Fibroblast of skin of left biceps (primary cell): ENCODE measurements at regions not wholly inside any gene's neighbourhood (a gene's known extent, or its start where the extent isn't known, plus 50 kb on each side); places are given as distances from the start of the nearest gene placed in this dataset.
"Not testable (repeated sequence)": the region's sequence is repeated elsewhere in the genome, so short reads cannot be mapped to it uniquely, and the experiment has no call there.

Experiments used
- DNase-seq, 2 experiments: peaks; one replicate each; pipeline ENCODE4 v3.0.0-alpha.2; 2013; ENCODE audit warnings: low read depth in 2 of 2

DNA sequence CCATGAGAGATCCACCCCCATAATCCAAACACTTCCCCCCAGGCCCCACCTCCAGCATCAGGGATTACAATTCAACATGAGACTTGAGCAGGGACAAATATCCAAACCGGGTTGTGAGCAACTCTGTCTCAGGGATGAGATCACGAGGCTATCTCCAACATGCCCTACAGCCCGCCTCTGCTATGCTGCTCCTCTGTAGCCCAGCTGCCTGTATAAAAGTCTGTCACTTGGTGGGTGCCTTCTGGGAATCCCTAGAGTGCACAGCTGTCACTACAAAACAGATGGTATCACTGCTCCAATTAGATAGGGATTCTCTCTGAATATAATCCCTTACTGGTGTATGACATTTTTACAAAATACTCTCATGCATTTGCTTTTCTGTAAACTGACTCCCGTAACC is 114.9 kb upstream of the NANOS1 start:
- no peak for DNase-seq

DNA sequence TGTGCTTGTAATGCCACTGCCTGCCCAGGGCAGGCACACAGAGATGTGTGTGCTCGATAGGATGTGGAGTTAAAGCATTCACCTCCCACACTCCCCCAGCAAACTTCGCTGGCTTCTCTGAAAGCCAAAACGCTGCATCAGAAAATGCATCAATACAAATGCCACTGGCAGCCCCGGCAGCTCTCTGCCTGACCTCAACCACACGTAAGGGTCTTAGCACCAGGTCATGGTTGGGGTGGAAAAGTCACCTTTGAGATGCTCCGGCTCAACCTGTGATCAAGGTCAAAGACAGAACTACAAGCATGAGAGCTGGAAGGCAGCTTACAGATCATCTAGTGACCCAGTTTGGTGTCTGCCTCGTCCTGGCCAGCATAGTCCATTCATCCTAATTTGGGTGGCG is 114.4 kb upstream of the NANOS1 start:
- DNase-seq, result no peak

DNA sequence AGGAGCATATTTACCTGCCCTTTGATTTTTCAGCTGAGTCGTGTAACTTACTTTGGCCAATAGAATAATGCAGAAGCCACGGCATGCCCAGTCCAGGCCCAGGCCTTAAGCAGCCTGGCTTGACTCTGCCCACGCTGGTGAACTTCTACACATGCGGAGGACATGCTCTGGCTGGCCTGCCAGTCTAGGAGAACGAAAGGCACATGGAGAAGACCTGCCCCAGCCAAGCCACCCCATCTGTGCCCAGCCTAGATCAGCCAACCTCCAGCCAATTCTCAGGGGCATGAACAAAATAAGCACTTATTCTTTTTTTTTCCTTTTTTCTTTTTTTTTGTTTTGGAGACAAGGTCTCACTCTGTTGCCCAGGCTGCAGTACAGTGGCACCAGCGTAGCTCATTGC is 112.7 kb upstream of the NANOS1 start:
- DNase-seq, result no peak

DNA sequence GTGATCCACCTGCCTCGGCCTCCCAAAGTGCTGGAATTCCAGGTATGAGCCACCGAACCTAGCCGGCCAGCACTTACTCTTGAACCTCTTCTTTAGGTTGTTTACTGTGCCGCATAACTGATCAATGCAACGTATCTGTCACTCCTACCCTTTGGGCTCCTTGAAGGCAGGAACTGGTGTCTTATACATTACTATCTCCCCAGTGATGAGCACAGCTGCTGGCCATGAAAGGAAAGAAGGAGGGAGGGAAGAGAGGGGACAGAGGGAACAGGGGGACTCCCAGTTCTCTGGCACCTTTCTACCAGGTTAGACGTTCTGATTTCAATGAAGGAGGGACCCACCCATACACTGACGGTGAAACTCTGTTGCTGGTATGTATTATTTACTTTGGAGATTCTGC is 111.8 kb upstream of the NANOS1 start:
- no peak for DNase-seq

DNA sequence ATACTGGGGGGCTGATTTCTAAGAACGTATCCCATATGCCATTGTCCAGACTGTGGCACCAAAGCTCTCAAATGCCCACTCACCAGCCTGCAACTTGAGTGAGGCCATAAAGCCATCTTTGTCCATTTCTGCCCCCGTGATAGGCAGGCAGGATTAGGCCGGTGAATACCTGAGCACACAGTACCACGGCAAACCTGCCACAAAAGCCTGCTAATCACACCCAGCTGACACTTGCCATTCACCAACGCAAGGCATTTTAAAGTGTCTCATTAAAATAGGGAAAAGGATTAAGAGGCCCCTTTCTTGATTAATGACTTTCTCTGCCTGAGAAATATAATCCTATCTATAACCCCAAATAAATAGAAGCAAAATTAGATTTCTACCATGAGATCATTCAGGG is 111.4 kb upstream of the NANOS1 start:
- no peak for DNase-seq

DNA sequence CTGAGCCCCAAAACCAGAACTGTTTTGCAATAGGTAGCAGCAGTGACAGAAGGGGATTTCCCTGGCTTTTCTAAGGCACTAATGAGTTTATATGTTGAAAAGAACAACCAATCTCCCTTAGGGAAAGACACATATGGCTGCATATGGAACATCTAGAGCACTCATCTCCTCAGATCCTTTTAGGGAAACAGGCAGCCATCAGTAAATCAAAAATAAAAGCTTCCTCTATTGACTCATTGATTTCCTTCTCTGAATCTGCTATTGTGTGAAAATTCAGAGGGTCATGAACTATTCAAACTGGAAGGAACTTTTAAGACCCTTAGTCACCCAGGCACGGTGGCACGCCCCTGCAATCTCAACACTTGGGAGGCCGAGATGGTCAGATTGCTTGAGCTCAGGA is 110.9 kb upstream of the NANOS1 start:
- no peak for DNase-seq

DNA sequence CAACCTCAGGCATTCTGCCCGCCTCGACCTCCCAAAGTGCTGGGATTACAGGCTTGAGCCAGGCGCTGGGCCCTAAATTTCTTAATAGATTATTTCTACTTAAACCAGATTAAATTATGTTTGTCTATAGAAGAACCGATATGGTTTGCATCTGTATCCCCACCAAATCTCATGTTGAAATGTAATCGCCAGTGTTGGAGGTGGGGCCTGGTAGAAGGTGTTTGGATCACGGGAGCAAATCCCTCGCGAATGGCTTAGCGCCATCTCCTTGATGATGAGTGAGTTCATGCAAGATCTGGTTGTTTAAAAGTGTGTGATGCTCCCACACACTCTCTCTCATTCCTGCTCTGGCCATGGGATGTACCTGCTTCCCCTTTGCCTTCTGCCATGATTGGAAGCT is 109.3 kb upstream of the NANOS1 start:
- no peak for DNase-seq

DNA sequence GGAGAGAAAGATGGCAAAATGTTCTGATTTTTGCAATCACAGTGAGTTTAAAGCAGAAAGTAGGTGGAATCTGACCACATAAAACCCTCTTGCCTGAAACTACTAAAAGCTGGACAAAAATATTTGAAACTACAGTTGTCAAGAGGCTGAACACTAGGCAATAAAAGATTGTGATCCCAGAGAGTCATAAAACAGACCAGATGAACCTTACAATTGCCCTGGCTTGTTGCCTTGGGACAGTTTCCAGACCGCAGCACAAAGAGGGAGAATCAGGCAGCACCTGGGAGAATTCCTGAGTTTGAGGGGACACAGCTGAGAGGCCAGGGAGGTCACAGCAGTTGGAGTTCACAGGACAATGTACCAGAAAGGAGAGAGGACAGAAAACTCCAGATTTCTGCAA is 107.3 kb upstream of the NANOS1 start:
- DNase-seq, result no peak

DNA sequence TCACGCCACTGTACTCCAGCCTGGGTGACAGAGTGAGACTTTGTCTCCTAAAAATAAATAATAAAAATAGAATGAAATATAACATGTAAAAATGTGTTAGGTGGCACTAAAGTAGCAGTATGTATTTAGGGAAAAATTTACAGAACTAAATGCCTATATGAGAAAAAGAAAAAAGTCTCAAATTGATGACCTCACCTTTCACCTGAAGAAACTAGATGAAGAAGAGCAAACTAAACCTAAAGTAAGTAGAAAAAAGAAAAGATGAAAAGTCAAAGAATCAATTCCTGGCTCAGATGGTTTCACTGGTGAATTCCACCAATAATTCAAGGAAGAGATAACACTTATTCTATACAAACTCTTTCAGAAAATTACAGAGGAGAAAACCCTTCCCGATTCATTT is 106.5 kb upstream of the NANOS1 start:
- DNase-seq, result no peak

DNA sequence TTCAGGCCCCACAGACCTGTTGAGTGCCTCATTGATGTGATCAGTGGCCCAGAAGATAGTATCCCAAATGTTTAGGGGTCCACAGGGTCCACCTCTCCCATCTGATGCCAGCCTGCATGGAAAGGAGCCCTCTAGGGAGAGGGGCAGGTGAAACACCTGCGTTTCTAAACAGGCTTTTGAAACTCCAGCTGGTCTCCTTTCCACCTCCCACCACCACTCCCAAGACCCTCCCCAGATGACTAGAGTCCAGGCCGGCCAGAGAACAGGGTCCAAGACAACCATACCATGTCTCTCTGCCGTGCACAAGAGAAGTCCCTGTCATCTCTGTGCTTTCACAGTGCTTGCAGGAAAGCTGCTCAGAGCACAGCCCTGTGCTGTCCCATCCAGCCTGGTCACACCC is 105.0 kb upstream of the NANOS1 start:
- no peak for DNase-seq

DNA sequence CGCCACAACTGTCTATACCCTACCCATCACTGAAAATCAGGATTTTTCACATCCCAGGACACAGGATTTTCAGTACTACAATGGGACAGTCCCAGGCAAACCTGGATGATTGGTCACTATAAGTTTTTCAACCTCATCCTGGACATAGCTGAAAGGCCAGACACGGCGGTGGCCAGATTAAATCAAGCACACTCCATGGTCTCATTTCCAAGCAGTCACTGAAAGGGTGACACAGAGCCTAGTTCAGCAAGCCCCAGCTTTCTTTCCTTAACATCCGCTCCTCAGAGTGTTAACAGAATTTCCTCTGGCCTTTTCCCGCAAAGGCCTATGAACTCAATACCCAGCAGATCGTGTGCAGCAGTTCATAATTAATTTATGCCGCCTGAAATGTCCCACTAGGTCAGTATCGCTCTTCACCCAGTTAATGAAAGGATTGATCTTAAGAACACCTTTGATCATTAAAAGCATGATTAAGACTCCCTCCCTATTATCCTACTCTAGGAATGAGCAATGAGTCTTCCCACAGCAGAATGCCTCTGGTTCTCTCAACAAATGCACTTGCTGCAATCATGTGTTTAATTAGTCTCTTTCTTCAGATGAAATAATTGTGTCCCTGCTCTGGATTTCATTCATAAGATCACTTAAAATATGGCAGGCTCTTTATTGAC is 104.0 kb upstream of the NANOS1 start:
- DNase-seq, result no peak

DNA sequence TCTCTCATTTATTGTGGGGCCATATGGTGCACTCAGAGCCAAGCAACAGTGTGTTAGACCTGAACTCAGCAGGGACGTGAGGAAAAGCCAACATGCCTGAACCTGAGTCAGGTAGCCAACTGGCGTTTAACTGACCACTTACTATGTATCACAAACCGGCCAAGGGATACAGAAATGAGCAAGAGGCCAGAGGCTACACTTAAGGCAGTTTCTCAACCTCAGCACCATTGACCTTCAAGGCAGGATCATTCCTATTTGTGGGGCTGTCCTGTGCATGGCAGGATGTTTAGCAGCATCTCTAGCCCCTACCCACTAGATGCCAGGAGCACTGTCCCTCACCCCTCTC is 103.5 kb upstream of the NANOS1 start:
- no peak for DNase-seq

DNA sequence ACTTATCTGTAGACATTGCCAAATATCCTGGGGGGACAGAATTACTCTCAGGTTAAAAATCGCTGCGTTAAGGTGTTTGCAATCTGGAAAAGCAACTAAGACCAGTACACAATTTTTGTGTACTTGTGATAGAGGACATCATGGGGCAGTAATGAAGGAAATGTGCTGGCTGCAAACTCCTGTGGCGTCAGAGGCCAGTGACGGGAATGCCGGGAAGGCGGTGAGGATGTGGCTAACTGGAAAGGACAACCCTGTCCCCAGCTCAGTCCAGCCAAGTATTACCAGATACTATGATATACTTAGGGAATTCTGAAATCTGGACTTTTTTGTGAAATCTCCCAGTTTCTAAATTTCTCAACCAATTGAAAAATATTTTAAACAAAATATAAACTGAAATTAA is 103.1 kb upstream of the NANOS1 start:
- DNase-seq, result no peak

DNA sequence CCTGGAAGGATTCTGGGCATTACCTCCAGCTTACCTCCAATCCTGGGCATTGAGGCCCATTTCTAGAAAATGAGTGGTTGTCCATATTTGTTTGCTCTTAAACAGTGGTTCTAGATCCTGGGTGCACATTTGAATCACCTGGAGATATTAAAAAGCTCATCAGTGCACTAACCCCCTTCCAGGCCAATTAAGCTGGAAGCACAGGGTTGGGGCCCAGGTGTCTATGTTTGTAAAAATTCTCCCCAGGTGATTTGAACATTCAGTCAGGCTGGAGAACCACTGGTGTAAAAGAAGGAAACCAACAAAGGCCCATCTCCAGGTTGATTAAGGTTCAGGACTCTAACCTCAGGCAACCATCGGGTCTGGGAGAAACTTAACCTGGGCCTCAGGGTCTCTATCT is 102.6 kb upstream of the NANOS1 start:
- DNase-seq, result no peak

DNA sequence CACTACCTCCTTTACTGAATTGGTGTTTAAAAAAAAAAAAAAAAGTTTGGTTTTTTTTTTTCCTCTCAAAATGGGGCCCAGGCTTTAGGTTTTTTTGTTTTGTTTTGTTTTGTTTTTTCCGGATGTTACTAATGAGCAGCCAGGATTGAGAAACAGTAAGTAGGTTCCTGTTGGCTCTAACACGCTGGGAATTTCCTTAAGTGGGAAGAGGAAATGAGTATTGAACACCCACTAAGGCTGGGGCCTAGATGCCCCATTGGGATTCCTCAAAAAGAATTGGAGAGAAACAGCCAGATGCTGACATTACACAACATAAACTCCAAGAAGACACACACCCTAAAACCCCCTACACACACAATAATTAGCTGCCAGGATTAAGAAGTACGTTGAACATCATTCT is 102.2 kb upstream of the NANOS1 start:
- DNase-seq, result no peak

DNA sequence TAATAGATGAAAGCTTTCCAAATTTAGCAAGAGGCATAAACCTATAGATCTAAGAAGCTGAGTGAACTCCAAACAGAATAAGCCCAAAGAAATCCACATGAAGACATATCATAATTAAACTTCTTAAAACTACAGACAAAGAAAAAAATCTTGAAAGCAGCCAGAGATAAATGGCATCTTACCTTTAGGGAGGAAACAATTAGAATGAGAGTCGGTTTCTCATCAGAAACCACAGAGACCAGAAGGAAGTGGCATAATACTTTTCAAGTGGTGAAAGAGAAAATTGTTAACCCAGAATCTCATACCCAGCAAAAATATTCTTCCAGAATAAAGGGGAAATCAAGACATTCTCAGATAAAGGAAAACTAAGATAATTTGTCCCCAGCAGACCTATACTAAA is 98.9 kb upstream of the NANOS1 start:
- DNase-seq, result no peak

DNA sequence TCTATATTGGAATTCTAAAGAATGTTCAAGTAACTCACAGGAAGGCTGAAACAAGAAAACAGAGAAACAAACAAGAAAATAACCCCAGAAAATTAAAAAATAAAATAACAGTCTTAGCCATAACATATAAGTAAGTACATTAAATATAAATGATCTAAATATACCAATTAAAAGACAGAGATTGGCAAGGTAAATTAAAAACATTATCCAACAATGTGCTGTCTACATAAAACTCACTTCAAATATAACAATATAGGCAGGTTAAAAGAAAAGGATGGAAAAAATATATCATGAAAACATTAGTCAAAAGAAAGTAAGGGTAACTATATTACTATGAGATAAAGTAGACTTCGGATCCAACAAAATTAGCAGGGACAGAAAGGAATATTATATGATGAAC is 98.1 kb upstream of the NANOS1 start:
- DNase-seq, result no peak

DNA sequence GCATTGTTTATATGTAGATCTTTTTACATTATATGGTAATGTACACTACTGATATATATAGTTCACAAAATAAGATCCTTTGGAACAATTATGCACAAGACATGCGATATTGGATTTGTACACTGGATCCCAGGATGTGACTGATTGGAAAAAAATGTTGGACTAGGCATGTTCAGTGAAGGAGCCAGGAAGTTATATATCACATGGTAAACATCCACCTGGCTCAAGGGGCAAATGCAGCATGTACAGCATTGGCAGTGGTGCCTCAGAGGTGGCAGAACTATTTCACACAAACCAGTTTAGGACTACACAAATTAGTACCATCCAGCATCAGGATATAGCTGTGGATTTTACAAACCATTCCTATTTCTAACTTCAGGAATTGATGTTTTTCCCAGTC is 97.4 kb upstream of the NANOS1 start:
- DNase-seq, result not testable (repeated sequence)

DNA sequence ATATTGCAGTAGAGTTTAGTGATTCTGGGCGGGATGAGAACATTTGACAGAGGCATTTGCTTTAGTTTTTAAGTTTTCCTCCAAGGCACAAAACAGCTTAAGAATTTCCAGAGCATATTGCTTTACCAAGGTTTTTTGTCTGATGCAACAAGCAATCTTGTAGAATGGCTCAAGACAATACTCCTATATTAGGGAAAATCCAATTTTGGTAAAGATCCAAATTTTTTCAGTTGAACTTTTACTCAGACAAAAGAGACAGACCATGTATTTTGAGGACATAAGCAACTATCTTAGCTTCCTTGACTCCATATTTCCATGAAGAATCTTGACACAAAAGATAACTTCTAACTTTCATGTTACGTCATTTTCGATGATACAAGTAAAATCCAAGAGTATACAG is 92.3 kb upstream of the NANOS1 start:
- DNase-seq, result no peak

DNA sequence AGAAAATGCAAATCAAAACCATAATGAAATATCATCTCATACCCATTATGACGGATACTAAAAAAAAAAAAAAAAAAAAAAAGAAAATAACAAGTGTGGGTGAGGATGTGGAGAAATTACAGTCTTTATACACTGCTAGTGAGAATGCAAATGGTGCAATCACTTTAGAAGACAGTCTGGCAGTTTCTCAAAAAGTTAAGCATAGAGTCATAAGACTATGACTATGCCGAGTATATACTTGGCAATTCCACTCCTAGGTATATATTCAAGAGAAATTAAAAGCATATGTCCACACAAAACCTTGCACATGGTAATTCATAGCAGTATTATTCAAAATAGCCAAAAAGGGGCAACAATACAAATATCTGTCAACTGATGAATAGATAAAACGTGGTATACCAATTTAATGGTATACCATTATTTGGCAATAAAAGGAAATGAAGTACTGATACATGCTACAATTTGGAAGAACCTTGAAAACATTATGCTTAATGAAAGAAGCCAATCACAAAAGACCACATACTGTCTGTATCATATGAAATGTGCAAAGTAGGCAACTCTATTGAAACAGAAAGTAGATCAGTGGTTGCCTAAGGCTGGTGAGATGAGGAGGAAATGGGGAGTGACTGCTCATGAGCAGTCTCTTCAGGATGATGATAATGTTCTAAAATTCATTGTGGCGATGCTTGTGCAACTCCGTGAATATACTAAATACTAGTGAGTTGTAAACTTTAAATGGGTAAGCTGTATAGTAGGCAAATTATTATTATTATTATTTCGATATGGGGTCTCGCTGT is 90.1 kb upstream of the NANOS1 start:
- DNase-seq, result no peak

DNA sequence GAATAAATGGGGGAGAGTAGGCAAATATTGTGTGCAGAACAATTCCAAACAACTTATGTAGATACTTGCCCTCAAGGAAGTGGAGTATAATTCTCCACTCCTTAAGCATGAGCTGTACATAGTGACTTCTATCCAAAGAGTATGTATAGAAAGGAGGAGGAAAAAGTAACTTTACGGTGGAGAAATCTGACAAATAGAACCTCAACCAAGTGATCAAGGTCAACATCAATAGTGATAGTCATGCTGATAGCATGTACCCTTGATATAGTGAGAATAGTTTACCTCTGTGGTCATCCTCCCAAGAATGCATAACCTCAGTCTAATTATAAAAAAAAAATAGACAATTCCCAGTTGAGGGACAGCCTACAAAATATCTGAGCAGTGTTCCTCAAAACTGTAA is 89.1 kb upstream of the NANOS1 start:
- no peak for DNase-seq

DNA sequence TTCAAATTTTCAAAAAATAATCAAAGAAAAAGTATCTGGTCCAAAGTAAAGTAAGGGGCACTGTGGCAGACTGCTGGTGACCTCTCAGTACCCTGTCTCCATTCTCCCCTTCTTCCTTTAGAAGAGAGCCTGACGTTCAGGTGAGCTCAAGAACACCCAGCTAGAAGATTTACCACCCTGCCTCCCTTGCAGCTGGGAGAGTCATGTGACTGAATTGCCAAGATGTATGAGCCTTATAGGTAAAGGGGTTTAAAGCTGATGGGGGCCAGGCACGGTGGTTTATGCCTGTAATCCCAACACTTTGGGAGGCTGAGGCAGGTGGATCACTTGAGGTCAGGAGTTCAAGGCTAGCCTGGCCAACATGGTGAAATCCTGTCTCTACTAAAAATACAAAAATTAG is 86.3 kb upstream of the NANOS1 start:
- DNase-seq, result no peak

DNA sequence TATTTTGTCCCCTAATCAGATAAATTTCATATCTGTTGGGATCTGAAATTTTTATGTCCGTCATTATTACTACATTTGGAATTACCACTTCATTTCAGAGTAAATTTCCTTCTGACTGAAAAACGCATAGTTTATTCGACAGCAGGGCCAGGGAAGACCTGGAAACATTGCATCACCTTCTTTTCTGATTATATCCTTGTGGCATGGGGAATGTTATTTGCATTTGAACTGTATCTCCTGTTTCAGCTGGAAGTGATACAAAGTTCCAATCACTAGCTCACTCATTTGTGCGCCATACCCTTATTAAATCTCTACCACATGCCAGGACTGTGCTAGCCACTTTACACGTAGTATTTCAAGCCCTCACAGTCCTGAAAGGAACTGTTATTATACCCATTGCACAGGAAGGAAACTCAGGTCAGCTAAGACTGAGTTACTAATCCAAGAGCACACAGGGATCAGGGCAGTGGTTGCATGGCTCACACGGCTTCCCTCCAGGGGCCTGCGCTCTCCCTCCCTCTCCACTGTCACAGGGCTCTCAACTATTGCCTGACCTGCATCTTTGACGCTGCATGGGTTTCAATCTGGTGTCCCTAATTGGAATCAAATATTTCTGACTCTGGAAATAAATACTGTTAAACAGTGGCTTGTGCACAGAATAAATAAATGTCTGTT is 84.4 kb upstream of the NANOS1 start:
- no peak for DNase-seq
